ENCODE measurements at regions not wholly inside any gene's neighbourhood (a gene's known extent, or its start where the extent isn't known, plus 50 kb on each side); places are given as distances from the start of the nearest gene placed in this dataset.

- Histone ChIP-seq H3K27ac (ENCODE audit: low read depth, low read length) (no peak overlapping the region), H3K4me3 (ENCODE audit: low read length) (no peak overlapping the region), H3K36me3 (ENCODE audit: control insufficient read depth, low read length) (no peaks in the 10 kb centered on the region), H3K9me3 (ENCODE audit: control insufficient read depth, insufficient read depth, low read length) (no peaks in the 10 kb centered on the region), H3K79me2 (ENCODE audit: control insufficient read depth, low read length) (no peaks in the 10 kb centered on the region), H3K4me2 (ENCODE audit: low read length) (no peak overlapping the region), H3F3A (ENCODE audit: control insufficient read depth, insufficient read depth) (no peaks in the 10 kb centered on the region), H3K27me3 (ENCODE audit: control insufficient read depth, low read length) (no peaks in the 10 kb centered on the region), H4K20me1 (ENCODE audit: control insufficient read depth, insufficient read depth, low read depth, low read length) (no peaks in the 10 kb centered on the region), H3K4me1 (ENCODE audit: control insufficient read depth, low read length) (no peaks in the 10 kb centered on the region), H3K9me2 (replicated peaks; ENCODE audit: control insufficient read depth, low read length) (no peaks in the 10 kb centered on the region)
- TF ChIP-seq CTCF (IDR thresholded peaks at IDR 0.05; ENCODE audit: low read depth, low read length, poor library complexity, severe bottlenecking) (no peak), EZH2phosphoT487 (IDR thresholded peaks at IDR 0.05; ENCODE audit: borderline replicate concordance, low read length) (no peak)
Observed at GRCh38 chr18:7514796-7515440, 52.2 kb upstream of the PTPRM start.

GRCh38 chr18:7516266-7517117, 50.6 kb upstream of the PTPRM start:
- Histone ChIP-seq H3K79me2 (ENCODE audit: control insufficient read depth, low read length) (no peaks in the 10 kb centered on the region), H3K27me3 (ENCODE audit: control insufficient read depth, low read length) (no peaks in the 10 kb centered on the region), H3F3A (ENCODE audit: control insufficient read depth, insufficient read depth) (no peaks in the 10 kb centered on the region), H4K20me1 (ENCODE audit: control insufficient read depth, insufficient read depth, low read depth, low read length) (no peaks in the 10 kb centered on the region), H3K9me2 (replicated peaks; ENCODE audit: control insufficient read depth, low read length) (no peaks in the 10 kb centered on the region), H3K4me2 (ENCODE audit: low read length) (no peak overlapping the region), H3K36me3 (ENCODE audit: control insufficient read depth, low read length) (no peaks in the 10 kb centered on the region), H3K4me3 (ENCODE audit: low read length) (no peak overlapping the region), H3K27ac (ENCODE audit: low read depth, low read length) (no peak overlapping the region), H3K9me3 (ENCODE audit: control insufficient read depth, insufficient read depth, low read length) (no peaks in the 10 kb centered on the region), H3K4me1 (ENCODE audit: control insufficient read depth, low read length) (no peaks in the 10 kb centered on the region)
- TF ChIP-seq EZH2phosphoT487 (IDR thresholded peaks at IDR 0.05; ENCODE audit: borderline replicate concordance, low read length) (no peak), CTCF (IDR thresholded peaks at IDR 0.05; ENCODE audit: low read depth, low read length, poor library complexity, severe bottlenecking) (no peak)
